HL-60 (cell line): ENCODE measurements at regions not wholly inside any gene's neighbourhood (a gene's known extent, or its start where the extent isn't known, plus 50 kb on each side); places are given as distances from the start of the nearest gene placed in this dataset.

Experiments
- CTCF ChIP-seq: IDR thresholded peaks from one replicate; pipeline ENCODE4 v1.5.1; 2011; ENCODE audit warnings: low read length, control low read depth, inconsistent platforms; ENCODE audit not compliant: insufficient read depth
- GABPA ChIP-seq: IDR thresholded peaks from 2 replicates; pipeline ENCODE4 v1.6.1; 2012; ENCODE audit warnings: low read depth
- POLR2AphosphoS5 ChIP-seq: IDR thresholded peaks from 2 replicates; pipeline ENCODE4 v1.6.1; 2012; ENCODE audit warnings: low read depth
- REST ChIP-seq: IDR thresholded peaks from 2 replicates; pipeline ENCODE4 v1.6.1; 2012; ENCODE audit warnings: low read depth; ENCODE audit not compliant: insufficient replicate concordance

- TF ChIP-seq CTCF (no peak), POLR2AphosphoS5 (no peak), GABPA (no peak), REST (no peak)
These were observed 561.0 kb upstream of the KLF12 start for GRCh38 chr13:74695021-74695800.
